GM18951 (cell line): ENCODE measurements at regions not wholly inside any gene's neighbourhood (a gene's known extent, or its start where the extent isn't known, plus 50 kb on each side); places are given as distances from the start of the nearest gene placed in this dataset.
"Not testable (repeated sequence)": the region's sequence is repeated elsewhere in the genome, so short reads cannot be mapped to it uniquely, and the experiment has no call there.

Experiments used
- POLR2A ChIP-seq: IDR thresholded peaks from 4 replicates; pipeline ENCODE4 v1.6.1; 2011; ENCODE audit warnings: mild to moderate bottlenecking; ENCODE audit not compliant: insufficient read length, insufficient read depth; ENCODE audit errors: extremely low read depth
- in situ Hi-C: fragments of 300-500 bp; cut with MboI; formaldehyde crosslinking; loops from one replicate; pipeline ENCODE4 v1.12.0; 2022; ENCODE audit warnings: low sequenced_read_pairs, mixed read lengths, inconsistent platforms; ENCODE audit not compliant: unreplicated experiment

DNA sequence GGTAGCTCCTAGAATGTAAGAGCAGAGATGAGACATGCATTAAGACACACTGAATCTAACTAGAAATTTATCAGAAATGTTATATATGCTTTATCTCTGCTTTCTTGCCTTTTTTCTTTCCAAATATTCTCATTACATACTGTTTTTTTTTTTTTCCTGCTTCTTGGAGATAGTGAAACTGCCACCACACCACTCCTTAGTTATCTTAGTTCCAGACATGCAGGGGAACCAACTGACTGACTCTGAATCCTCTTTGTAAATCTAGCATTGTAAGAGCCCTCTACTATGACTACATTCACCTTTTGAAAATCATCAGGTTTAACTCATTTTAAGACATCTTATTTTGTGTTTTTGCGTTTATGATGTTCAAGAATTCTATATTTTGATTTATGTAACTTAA, 181.3 kb upstream of the ST8SIA4 start:
- in situ Hi-C loops, result no loop called here
- TF ChIP-seq POLR2A, result no peak

DNA sequence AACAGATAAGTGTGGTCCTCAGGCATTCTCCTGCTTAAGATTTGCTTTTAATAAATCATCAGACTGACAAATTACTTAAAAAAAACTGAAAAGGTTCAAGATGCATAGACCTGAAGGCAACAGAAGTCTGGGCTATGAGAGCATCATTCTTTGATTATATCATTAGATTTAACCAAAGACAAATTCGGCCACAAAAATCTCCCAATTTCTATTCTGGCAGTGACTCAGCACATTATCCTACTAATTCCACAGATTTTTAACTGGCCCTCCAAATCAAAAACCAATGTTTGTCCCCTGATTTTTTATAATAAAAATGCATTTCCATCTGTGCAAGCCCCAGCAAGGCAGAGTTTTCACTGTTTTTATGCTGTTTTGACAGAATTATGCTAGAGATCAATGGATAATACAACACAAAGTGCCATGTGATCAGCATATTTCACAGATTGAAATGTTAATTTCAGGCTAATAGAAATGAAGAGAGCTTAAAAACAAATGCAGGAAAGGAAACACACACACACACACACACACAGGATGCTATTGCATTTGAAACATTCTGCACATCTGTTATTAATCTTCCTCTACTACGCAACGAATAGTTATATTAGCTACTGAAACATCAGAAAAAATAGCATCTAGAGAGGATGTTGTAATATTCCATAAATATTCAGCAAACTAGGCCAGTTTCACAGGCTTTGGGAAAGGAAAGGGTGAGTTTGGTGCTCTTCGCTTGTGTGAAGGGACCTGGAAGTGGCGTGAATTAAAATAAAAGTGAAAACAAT, 177.6 kb upstream of the ST8SIA4 start:
- no peak for TF ChIP-seq POLR2A
- in situ Hi-C loops, result no loop called here

DNA sequence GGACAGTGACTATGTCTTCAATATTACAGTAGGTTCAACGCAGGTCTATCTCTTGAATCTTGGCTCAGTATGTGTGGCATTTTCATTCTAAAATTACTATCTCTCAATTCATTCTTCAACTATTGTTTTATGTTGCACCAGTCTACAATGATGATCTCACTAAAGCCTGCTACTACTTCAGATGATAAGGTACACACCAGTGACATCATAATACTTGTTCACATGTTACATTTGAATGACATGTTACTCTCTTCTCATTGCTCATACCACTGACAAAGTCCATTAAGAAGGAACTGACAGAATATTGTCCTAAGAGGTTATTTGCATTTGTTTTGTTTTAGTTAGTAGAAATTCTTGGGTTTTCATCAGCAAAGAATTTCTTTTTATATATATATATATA, 165.2 kb upstream of the ST8SIA4 start:
- in situ Hi-C loops, result no loop called here
- no peak for TF ChIP-seq POLR2A

DNA sequence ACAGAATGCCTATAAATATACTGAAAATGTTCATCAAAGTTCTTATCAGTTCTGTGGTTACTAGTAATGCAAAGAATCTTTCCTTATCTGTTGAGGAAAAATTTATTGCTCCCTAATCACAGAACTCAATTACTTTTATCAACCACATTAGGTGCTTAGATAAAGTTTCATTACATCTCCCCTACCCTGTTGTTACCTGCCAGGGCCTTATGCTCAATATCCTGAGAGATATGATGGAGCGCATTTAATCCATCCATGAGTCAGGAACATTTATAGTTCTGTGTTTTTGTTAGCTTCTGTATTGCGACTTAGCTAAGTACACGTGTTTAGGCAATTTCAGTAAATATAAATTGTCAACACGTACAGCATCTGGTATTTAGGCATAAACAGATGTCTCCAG, 164.3 kb upstream of the ST8SIA4 start:
- in situ Hi-C loops, result no loop called here
- TF ChIP-seq POLR2A, result no peak

DNA sequence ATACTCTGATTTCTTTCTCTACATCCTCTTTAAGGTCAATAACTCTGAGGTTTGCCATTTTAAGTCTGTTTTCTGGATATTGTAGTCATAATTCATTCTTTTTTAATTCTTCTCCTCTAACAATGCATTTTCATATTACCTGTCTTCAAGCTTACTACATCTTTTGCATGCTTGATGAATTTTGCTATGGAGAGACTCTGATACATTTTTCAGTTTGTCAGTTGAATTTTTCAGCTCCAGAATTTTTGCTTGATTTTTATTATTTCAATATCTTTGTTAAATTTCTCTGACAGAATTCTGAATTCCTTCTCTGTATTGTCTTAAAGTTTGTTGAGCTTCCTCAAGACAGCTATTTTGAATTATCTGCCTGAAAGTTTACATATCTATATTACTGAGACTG, 159.8 kb upstream of the ST8SIA4 start:
- TF ChIP-seq POLR2A, result no peak
- in situ Hi-C loops, result no loop called here

DNA sequence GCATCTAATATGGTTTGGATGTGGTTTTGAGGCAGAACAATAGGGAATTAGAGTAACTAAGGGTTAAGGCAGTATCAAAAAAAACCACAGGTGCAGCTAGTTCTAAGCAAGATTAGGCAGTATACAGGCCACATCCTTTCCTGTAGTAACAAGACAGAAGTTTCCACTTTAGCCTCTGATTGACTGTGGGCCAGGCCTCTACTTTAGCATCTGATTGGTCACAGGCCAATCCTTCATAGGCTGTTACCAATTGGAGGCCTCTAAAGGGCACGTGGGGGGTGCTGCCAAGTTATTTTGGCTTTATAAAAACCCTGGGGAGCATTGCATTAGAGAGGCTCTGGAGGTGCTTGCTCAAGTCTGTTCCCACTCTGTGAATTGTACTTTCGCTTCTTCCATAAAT, 144.1 kb upstream of the ST8SIA4 start:
- TF ChIP-seq POLR2A, result no peak
- in situ Hi-C loops, result no loop called here

DNA sequence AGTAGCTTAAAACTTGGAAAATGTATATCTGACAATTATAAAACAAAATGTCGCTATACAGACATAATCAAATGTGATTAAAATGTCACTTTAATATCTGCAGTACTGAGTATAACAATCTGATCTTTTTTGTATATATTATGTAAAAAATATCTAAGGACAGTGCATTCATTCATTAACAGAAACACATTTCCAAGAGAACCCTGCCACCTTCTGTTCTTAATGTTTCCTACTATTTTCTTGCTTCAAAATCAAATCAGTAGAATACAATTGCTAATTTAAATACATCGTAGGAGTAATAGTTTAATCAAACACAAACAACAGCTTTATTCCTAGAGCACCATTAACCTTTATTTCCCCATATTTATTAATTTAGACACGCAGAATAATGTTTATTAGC, 142.6 kb upstream of the ST8SIA4 start:
- TF ChIP-seq POLR2A, result no peak
- in situ Hi-C loops, result no loop called here

DNA sequence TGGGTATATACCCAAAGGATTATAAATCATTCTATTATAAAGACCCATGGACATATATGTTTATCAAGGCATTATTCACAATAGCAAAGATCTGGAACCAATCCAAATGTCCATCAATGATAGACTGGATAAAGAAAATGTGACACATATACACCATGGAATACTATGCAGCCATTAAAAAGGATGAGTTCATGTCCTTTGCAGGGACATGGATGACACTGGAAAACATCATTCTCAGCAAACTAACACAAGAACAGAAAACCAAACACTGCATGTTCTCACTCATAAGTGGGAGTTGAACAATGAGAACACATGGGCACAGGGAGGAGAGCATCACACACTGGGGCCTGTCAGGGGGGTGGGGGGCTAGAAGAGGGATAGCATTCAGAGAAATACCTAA, 136.9 kb upstream of the ST8SIA4 start:
- in situ Hi-C loops, result not testable (repeated sequence)

DNA sequence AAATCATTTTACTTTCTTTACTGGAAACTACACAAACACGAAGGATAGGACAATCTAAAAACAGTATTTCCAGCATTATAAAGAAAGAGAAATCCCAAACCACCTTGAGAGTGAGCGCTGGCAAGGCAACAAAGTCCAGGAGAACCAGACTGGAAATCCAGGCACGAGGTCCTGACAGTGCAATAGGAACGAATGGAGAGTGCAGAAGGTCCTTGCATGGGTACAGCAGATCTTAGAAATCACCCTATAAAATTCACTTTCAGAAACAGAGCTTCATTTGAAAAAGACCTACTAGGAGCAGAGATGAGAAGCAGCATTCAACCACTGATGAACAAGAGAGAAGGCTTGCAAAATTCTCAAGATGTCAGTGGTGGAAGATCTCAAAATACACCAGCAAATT, 133.7 kb upstream of the ST8SIA4 start:
- in situ Hi-C loops, result no loop called here
- TF ChIP-seq POLR2A, result no peak

DNA sequence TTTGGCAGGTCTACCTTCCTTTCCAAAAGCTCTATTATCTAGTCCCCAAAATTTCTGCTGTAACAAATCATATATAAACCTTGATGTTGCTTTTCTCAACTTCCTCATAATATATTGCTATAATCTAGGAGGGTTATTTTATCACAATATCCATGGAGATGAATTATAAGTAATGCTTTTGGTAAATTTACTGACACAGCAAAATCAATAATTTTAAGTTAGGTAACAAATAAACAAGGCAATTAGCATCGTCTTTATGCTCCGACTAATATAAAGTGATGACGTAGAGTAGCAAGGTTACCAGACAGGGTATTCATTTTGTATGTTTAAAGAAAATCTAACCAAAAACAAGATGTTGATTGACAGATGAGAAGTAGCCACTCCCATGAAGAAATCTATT, 132.3 kb upstream of the ST8SIA4 start:
- TF ChIP-seq POLR2A, result no peak
- in situ Hi-C loops, result no loop called here

DNA sequence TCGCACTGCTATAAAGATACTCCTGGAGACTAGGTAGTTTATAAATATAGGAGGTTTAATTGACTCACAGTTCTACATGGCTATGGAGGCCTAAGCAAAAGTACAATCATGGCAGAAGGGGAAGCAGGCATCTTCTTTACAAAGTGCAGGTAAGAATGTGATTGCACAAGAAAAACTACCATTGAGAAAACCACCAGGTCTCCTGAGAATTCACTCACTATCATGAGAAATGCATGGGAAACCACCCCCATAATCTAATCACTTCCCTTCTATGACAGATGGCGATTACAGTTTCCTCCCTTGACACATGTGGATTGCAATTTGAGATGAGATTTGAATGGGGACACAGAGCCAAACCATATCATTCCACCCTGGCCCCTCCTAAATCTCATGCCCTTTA, 121.2 kb upstream of the ST8SIA4 start:
- no peak for TF ChIP-seq POLR2A
- in situ Hi-C loops, result no loop called here

DNA sequence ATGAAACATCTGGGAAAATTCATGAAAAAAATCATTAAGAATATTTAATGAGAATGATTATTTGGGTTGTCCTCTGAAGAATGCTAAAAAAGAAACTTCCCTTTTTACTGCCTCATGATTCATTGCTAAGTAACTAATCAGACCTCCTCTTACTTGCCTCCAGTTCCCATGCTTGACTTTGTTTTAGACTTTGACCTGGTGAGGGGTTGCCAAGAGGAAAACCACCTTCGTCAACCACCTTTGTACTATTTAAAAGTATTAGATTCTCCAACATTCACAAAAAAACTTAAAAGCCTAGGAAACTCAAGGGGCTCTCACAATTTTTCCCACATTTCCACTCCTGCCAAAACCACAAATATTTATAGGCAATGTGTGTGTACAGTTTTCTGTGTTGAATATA, 115.2 kb upstream of the ST8SIA4 start:
- in situ Hi-C loops, result no loop called here
- TF ChIP-seq POLR2A, result no peak

DNA sequence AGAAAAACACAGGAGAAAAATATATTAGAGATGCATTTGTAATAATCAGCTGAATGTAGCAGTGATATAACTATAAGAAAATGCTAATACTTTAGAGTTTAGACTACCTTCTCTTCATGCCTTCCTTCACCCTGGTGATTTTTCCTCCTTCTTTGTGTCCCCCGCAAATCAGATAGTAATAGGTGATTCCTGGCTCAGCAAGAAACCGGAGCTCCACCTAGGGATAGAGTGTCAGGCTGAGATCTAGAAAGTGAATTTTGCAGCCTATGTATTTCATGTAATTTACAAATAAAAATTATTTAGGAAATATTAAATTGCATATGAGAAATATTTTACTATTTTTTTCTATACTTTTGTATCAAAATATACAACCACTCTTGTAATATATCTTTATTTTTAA, 109.8 kb upstream of the ST8SIA4 start:
- no peak for TF ChIP-seq POLR2A
- in situ Hi-C loops, result no loop called here

DNA sequence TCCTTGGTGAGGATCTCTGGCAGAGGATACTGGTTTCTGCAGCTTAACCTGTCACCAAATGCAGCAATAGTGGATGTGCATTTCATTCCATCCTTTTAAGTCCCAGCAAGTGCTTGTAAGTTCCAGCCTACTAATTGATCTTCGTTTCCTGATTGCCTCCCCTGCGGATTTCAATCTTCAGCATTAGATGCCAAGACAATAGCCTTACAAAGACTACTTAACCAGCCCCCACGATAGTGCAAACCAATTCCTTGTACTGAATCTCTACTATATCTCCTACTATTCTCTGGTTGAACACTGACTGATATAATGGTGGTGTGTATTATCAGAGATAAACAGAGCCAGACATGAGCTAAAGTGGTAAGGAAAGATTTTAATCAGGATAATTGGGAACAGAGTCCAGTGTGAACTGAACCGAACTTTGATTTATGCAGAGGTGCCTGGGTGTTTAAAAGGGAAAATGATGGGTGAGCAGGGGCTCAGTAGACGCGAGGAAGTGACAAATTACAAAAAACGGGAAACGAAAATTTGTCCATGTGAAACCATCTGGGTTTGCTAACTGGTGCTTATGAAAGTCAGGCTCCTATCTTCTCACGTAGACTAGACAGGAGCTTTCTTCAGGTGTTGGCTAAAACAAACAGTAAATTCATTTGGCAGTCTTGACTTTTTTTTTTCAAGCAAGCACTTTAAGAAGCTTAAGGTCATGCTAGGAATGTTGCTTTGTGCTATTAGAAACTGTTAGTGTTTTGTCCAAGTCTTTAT, 106.9 kb upstream of the ST8SIA4 start:
- in situ Hi-C loops, result no loop called here
- no peak for TF ChIP-seq POLR2A
